LNCAP (cell line): ENCODE measurements at regions not wholly inside any gene's neighbourhood (a gene's known extent, or its start where the extent isn't known, plus 50 kb on each side); places are given as distances from the start of the nearest gene placed in this dataset.

Source experiments
- CTCF ChIP-seq: fragments of 450-650 bp; IDR thresholded peaks from 2 replicates; pipeline ENCODE4 v1.5.1; 2017; ENCODE audit warnings: mild to moderate bottlenecking

GRCh38 chr2:5263291-5263690, 428.9 kb upstream of the SOX11 start:
- no peak for TF ChIP-seq CTCF

- TF ChIP-seq CTCF = no peak
Measured at GRCh38 chr2:5264361-5264760, 427.8 kb upstream of the SOX11 start.

GRCh38 chr2:5285061-5285460, 407.1 kb upstream of the SOX11 start:
- TF ChIP-seq CTCF = no peak

- TF ChIP-seq CTCF = no peak
Measured at GRCh38 chr2:5285872-5286769, 406.1 kb upstream of the SOX11 start.

DNA sequence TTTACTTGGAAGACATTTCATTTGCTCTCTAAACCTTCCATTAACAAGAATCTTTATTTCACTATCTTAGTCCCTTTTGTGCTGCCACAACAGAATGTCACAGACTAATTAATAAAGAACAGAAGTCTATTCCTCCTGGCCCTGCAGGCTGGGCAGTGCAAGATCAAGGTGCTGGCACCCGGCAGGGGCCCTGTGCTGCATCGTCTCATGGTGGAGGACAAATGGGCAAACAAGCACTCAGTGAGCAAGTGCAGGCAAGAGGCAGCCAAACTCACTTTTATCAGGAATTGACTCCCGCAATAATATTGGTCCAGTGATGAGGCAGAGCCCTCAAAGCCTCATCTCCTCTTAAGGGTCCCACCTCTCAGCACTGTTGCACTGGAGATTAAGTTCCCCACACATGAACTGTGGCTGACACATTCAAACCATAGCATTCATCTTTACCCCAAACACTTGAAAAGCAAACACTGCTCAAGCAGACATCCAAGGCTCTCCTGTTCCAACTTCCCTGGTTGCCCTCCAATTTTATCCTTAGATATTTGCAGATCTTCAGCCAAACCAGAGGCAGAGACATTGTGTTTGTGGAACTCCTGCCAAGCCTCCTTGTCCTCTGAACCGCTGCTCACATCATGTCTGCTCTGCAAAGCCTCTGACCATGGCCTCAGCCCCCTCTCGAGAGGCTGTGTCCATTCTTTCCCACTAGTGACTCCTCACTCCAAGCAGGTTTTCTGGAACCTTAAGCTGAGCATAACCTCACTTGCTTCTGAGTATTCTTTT, 404.4 kb upstream of the SOX11 start:
- TF ChIP-seq CTCF = no peak

DNA sequence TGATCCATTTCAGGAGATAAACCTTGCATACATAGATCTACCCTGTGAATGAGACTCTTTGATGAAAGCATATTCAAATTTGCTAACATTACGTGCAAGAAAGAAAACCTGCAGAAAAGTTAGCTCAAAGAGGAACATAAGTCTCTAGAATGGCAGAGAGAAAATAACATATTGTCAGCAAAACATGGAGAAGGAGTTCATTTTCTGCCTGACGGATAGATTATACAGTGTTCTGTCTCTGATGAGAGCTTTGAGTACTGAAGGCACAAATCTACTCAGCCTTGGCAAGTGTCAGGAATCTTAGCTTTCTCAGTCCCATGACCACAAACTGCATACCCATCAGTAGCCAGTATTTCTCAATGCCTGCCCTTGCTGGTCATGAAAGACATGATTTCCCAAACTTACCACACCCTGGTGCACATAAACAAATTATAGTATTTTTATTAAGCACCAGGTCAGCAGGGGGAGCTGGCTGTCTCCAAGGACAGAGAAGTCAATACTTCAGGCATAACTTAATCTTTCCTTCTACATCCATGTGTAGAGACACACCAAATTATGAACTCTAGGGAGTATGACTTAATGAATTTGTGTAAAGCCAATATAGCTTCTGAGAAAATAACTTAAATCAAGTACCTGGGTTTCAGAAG, 401.2 kb upstream of the SOX11 start:
- TF ChIP-seq CTCF = peak; percentile 46; the same call in 1 of the 2 replicates

DNA sequence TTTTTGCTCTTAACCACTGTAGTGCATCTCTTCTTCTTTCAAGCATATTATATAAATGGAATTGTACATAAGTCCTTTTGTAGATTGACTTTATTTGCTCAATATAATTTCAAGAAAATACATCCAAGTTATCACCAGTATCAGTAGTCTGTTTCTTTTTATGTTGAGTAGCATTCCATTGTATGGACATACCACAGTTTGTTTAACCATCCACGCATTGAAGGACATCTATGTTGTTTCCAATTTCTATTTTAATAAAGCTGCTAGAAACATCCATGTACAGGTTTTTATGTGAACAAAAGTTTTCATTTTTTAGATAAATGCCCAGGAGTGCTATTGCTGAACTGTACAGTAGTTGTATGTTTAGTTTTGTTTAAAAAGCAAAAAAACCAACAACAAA, 387.5 kb upstream of the SOX11 start:
- no peak for TF ChIP-seq CTCF
